ENCODE measurements at regions not wholly inside any gene's neighbourhood (a gene's known extent, or its start where the extent isn't known, plus 50 kb on each side); places are given as distances from the start of the nearest gene placed in this dataset.

- Histone ChIP-seq H4K20me1 (ENCODE audit: control insufficient read depth, insufficient read depth, low read depth, low read length) (no peaks in the 10 kb centered on the region), H3K9me3 (ENCODE audit: control insufficient read depth, insufficient read depth, low read length) (no peaks in the 10 kb centered on the region), H3K36me3 (ENCODE audit: control insufficient read depth, low read length) (no peaks in the 10 kb centered on the region), H3K27me3 (ENCODE audit: control insufficient read depth, low read length) (no peaks in the 10 kb centered on the region), H3K27ac (ENCODE audit: low read depth, low read length) (no peak overlapping the region), H3K4me1 (ENCODE audit: control insufficient read depth, low read length) (no peaks in the 10 kb centered on the region), H3K79me2 (ENCODE audit: control insufficient read depth, low read length) (no peaks in the 10 kb centered on the region), H3F3A (ENCODE audit: control insufficient read depth, insufficient read depth) (no peaks in the 10 kb centered on the region), H3K9me2 (replicated peaks; ENCODE audit: control insufficient read depth, low read length) (no peaks in the 10 kb centered on the region), H3K4me2 (ENCODE audit: low read length) (no peak overlapping the region), H3K4me3 (ENCODE audit: low read length) (no peak overlapping the region)
- no peak for TF ChIP-seq CTCF (IDR thresholded peaks at IDR 0.05; ENCODE audit: low read depth, low read length, poor library complexity, severe bottlenecking)
Observed at GRCh38 chr12:93315907-93316622, 61.7 kb upstream of the NUDT4 start.

- Histone ChIP-seq H3K27ac (ENCODE audit: low read depth, low read length) (no peak overlapping the region), H3K79me2 (ENCODE audit: control insufficient read depth, low read length) (no peaks in the 10 kb centered on the region), H3F3A (ENCODE audit: control insufficient read depth, insufficient read depth) (no peaks in the 10 kb centered on the region), H3K36me3 (ENCODE audit: control insufficient read depth, low read length) (no peaks in the 10 kb centered on the region), H4K20me1 (ENCODE audit: control insufficient read depth, insufficient read depth, low read depth, low read length) (no peaks in the 10 kb centered on the region), H3K4me2 (ENCODE audit: low read length) (no peak overlapping the region), H3K9me3 (ENCODE audit: control insufficient read depth, insufficient read depth, low read length) (no peaks in the 10 kb centered on the region), H3K9me2 (replicated peaks; ENCODE audit: control insufficient read depth, low read length) (no peaks in the 10 kb centered on the region), H3K4me3 (ENCODE audit: low read length) (no peak overlapping the region), H3K27me3 (ENCODE audit: control insufficient read depth, low read length) (no peaks in the 10 kb centered on the region), H3K4me1 (ENCODE audit: control insufficient read depth, low read length) (no peaks in the 10 kb centered on the region)
- TF ChIP-seq CTCF (IDR thresholded peaks at IDR 0.05; ENCODE audit: low read depth, low read length, poor library complexity, severe bottlenecking) (no peak), EZH2phosphoT487 (IDR thresholded peaks at IDR 0.05; ENCODE audit: borderline replicate concordance, low read length) (no peak)
Observed at GRCh38 chr12:93316623-93316971, 61.1 kb upstream of the NUDT4 start.

GRCh38 chr12:93317227-93317626, 60.5 kb upstream of the NUDT4 start:
- Histone ChIP-seq H3K27me3 (ENCODE audit: control insufficient read depth, low read length) (no peaks in the 10 kb centered on the region), H3F3A (ENCODE audit: control insufficient read depth, insufficient read depth) (no peaks in the 10 kb centered on the region), H3K4me1 (ENCODE audit: control insufficient read depth, low read length) (no peaks in the 10 kb centered on the region), H3K79me2 (ENCODE audit: control insufficient read depth, low read length) (no peaks in the 10 kb centered on the region), H3K4me2 (ENCODE audit: low read length) (no peak overlapping the region), H3K27ac (ENCODE audit: low read depth, low read length) (no peak overlapping the region), H3K9me3 (ENCODE audit: control insufficient read depth, insufficient read depth, low read length) (no peaks in the 10 kb centered on the region), H3K36me3 (ENCODE audit: control insufficient read depth, low read length) (no peaks in the 10 kb centered on the region), H3K9me2 (replicated peaks; ENCODE audit: control insufficient read depth, low read length) (no peaks in the 10 kb centered on the region), H4K20me1 (ENCODE audit: control insufficient read depth, insufficient read depth, low read depth, low read length) (no peaks in the 10 kb centered on the region), H3K4me3 (ENCODE audit: low read length) (no peak overlapping the region)
- TF ChIP-seq EZH2phosphoT487 (IDR thresholded peaks at IDR 0.05; ENCODE audit: borderline replicate concordance, low read length) (no peak), CTCF (IDR thresholded peaks at IDR 0.05; ENCODE audit: low read depth, low read length, poor library complexity, severe bottlenecking) (no peak)

Data from DOHH2 (cell line).